A549 (cell line): ENCODE measurements at regions not wholly inside any gene's neighbourhood (a gene's known extent, or its start where the extent isn't known, plus 50 kb on each side); places are given as distances from the start of the nearest gene placed in this dataset.

Experiments
- ATAC-seq, 2 experiments: fragments of 200-7000 bp in 1 of 2; fragments of >200 bp in 1 of 2; cut with Nextera tagmentation in 1 of 2; cut with Tn5 transposase in 1 of 2; 3 replicates each; pipeline versions ENCODE4 v1.8.0 to v1.9.1; 2018 to 2020; ENCODE audit warnings: mild to moderate bottlenecking in 1 of 2, moderate library complexity in 1 of 2
- CTCF ChIA-PET: fragments of 300-600 bp; sonication (Branson Sonifier 250); formaldehyde crosslinking; extraction: SDS; loops from one replicate; lab custom pipeline; 2021; ENCODE audit warnings: antibody characterized with exemption, inconsistent platforms; lab: Yijun Ruan, JAX
- POLR2A ChIA-PET: fragments of 350-600 bp; formaldehyde crosslinking; extraction: SDS; loops from one replicate; lab custom pipeline; 2021; ENCODE audit warnings: antibody characterized with exemption, inconsistent platforms; lab: Yijun Ruan, JAX
- DNase-seq, 2 experiments: peaks; one replicate each; pipeline versions ENCODE4 v3.0.0 to v3.0.0-alpha.2; 2011 to 2016; ENCODE audit warnings: low read depth in 1 of 2, low spot score in 1 of 2
- FAIRE-seq: peaks from 2 replicates; lab custom pipeline; 2011; peaks lifted over from hg19 to GRCh38; lab: Jason Lieb, UNC
- H3K27ac ChIP-seq, 2 experiments: fragments of >200 bp; sonication (Bioruptor Twin); formaldehyde crosslinking; 3 replicates each; pipeline ENCODE4 v1.5.1; 2016 to 2017
- H3K4me1 ChIP-seq: fragments of >200 bp; sonication (Bioruptor Twin); formaldehyde crosslinking; 3 replicates; pipeline ENCODE4 v1.6.1; 2016
- H3K4me2 ChIP-seq: fragments of >200 bp; sonication (Bioruptor Twin); formaldehyde crosslinking; 3 replicates; pipeline ENCODE4 v1.6.1; 2016
- H3K4me3 ChIP-seq: fragments of >200 bp; sonication (Bioruptor Twin); formaldehyde crosslinking; 3 replicates; pipeline ENCODE4 v1.5.1; 2016
- H3K9me3 ChIP-seq: fragments of >200 bp; sonication (Bioruptor Twin); formaldehyde crosslinking; 3 replicates; pipeline ENCODE4 v1.6.1; 2016
- BCL3 ChIP-seq: fragments of >200 bp; sonication (Bioruptor Twin); formaldehyde crosslinking; IDR thresholded peaks from 3 replicates; pipeline ENCODE4 v1.6.1; 2016
- BHLHE40 ChIP-seq: IDR thresholded peaks from 2 replicates; pipeline ENCODE4 v1.6.1; 2012; ENCODE audit warnings: low read depth, low read length, inconsistent platforms
- CEBPB ChIP-seq, 2 experiments: fragments of >200 bp in 1 of 2; sonication (Bioruptor Twin) in 1 of 2; formaldehyde crosslinking in 1 of 2; IDR thresholded peaks; 2 replicates each; pipeline ENCODE4 v1.6.1; 2012 to 2016
- EHMT2 ChIP-seq: fragments of 200-600 bp; sonication (generic); IDR thresholded peaks from 2 replicates; pipeline ENCODE4 v1.6.1; 2016; ENCODE audit warnings: antibody characterized with exemption, low read depth, mild to moderate bottlenecking, moderate library complexity
- EP300 ChIP-seq, 2 experiments: fragments of >200 bp; sonication (Bioruptor Twin); formaldehyde crosslinking; IDR thresholded peaks; 2 replicates in 1 of 2; 3 replicates in 1 of 2; pipeline ENCODE4 v1.6.1; 2016 to 2017
- ESRRA ChIP-seq: fragments of 150-350 bp; IDR thresholded peaks from 2 replicates; pipeline ENCODE4 v1.6.1; 2014; ENCODE audit warnings: mild to moderate bottlenecking, low read length, borderline replicate concordance
- FOSB ChIP-seq: fragments of 250-450 bp; sonication (Bioruptor Pico); IDR thresholded peaks from 2 replicates; pipeline ENCODE4 v1.5.0; 2020; ENCODE audit warnings: mild to moderate bottlenecking, moderate library complexity
- GATA3 ChIP-seq: IDR thresholded peaks from 2 replicates; pipeline ENCODE4 v1.6.1; 2012; ENCODE audit warnings: borderline replicate concordance
- HDAC2 ChIP-seq: fragments of 200-600 bp; sonication (generic); IDR thresholded peaks from 2 replicates; pipeline ENCODE4 v1.6.1; 2016
- HEYL ChIP-seq: fragments of 250-450 bp; sonication (Bioruptor Pico); IDR thresholded peaks from 2 replicates; pipeline ENCODE4 v1.8.0; 2021; ENCODE audit warnings: mild to moderate bottlenecking, moderate library complexity
- HMGXB4 ChIP-seq: fragments of 250-450 bp; sonication (Bioruptor Pico); IDR thresholded peaks from 2 replicates; pipeline ENCODE4 v1.5.0; 2021; ENCODE audit warnings: mild to moderate bottlenecking, moderate library complexity, borderline replicate concordance
- HOXA7 ChIP-seq: fragments of 250-450 bp; sonication (Bioruptor Pico); IDR thresholded peaks from 2 replicates; pipeline ENCODE4 v1.5.0; 2020; ENCODE audit warnings: mild to moderate bottlenecking, moderate library complexity
- JUNB ChIP-seq: fragments of >200 bp; sonication (Bioruptor Twin); formaldehyde crosslinking; IDR thresholded peaks from 2 replicates; pipeline ENCODE4 v1.6.1; 2016
- KDM1A ChIP-seq: fragments of 200-600 bp; sonication (generic); IDR thresholded peaks from 2 replicates; pipeline ENCODE4 v1.6.1; 2016; ENCODE audit warnings: low read depth, mild to moderate bottlenecking
- MAFK ChIP-seq: fragments of 450-650 bp; IDR thresholded peaks from 2 replicates; pipeline ENCODE4 v1.6.1; 2014; ENCODE audit not compliant: partially characterized antibody
- MAZ ChIP-seq: fragments of 150-350 bp; IDR thresholded peaks from 2 replicates; pipeline ENCODE4 v1.6.1; 2014; ENCODE audit warnings: antibody characterized with exemption, low read depth, low read length, borderline replicate concordance
- PHF8 ChIP-seq: fragments of 200-600 bp; sonication (generic); IDR thresholded peaks from 2 replicates; pipeline ENCODE4 v1.6.1; 2016; ENCODE audit warnings: low read depth, mild to moderate bottlenecking, antibody characterized with exemption, moderate library complexity, borderline replicate concordance
- RARB ChIP-seq: fragments of 250-450 bp; sonication (Bioruptor Pico); IDR thresholded peaks from 2 replicates; pipeline ENCODE4 v1.8.0; 2021; ENCODE audit warnings: mild to moderate bottlenecking, moderate library complexity
- RNF2 ChIP-seq: fragments of 200-600 bp; sonication (generic); IDR thresholded peaks from 2 replicates; pipeline ENCODE4 v1.6.1; 2016; ENCODE audit warnings: low read depth, mild to moderate bottlenecking, antibody characterized with exemption, moderate library complexity, borderline replicate concordance
- SMC3 ChIP-seq: fragments of >200 bp; sonication (Bioruptor Twin); formaldehyde crosslinking; IDR thresholded peaks from 3 replicates; pipeline ENCODE4 v1.6.1; 2018; ENCODE audit warnings: inconsistent platforms
- USF2 ChIP-seq: fragments of 450-650 bp; IDR thresholded peaks from 2 replicates; pipeline ENCODE4 v1.6.1; 2014; ENCODE audit warnings: antibody characterized with exemption
- ZC3H11A ChIP-seq: fragments of 450-650 bp; IDR thresholded peaks from 2 replicates; pipeline ENCODE4 v1.6.1; 2014; ENCODE audit warnings: antibody characterized with exemption, mild to moderate bottlenecking
- ZNF302 ChIP-seq: fragments of 250-450 bp; sonication (Bioruptor Pico); IDR thresholded peaks from 2 replicates; pipeline ENCODE4 v1.9.0; 2021; ENCODE audit warnings: inconsistent platforms, mild to moderate bottlenecking, moderate library complexity
- ZSCAN20 ChIP-seq: fragments of 250-450 bp; sonication (Bioruptor Pico); IDR thresholded peaks from 2 replicates; pipeline ENCODE4 v1.8.0; 2022; ENCODE audit warnings: mild to moderate bottlenecking, moderate library complexity
- WGBS: methylation state at CpG from one replicate; pipeline ENCODE4 v1.1.6; 2017; ENCODE audit errors: missing lambda C conversion rate; 5-methylcytosine and 5-hydroxymethylcytosine counted together

GRCh38 chr16:79765901-79766394, 165.4 kb upstream of the MAF start:
- TF ChIP-seq SMC3 = no peak
- TF ChIP-seq RARB (CRISPR knock-in tag) = no peak
- TF ChIP-seq KDM1A = no peak
- TF ChIP-seq GATA3 = no peak
- no peak for TF ChIP-seq PHF8
- no peak for TF ChIP-seq HDAC2
- TF ChIP-seq ZC3H11A = no peak
- no peak for TF ChIP-seq FOSB (CRISPR knock-in tag)
- no peak for TF ChIP-seq MAFK
- ChIA-PET POLR2A (no interaction called here), CTCF (no interaction called here)
- 0 out of 3 replicates have a peak, but pooled peaks cover 4% of the 10 kb centered on the region for H3K4me1 ChIP-seq
- DNase-seq = no peak
- H3K4me2 ChIP-seq = no peak overlapping the region
- no peak for FAIRE-seq
- ATAC-seq = no peak
- no peak overlapping the region for H3K27ac ChIP-seq
- H3K4me3 ChIP-seq = no peak overlapping the region
- H3K9me3 ChIP-seq = no peaks in the 10 kb centered on the region
- 60% methylated on average over 2 of the region's 2 CpGs for WGBS

- H3K4me1 ChIP-seq = 0 out of 3 replicates have a peak, but pooled peaks cover 4% of the 10 kb centered on the region
- H3K4me3 ChIP-seq = no peak overlapping the region
- no peaks in the 10 kb centered on the region for H3K9me3 ChIP-seq
- ChIA-PET CTCF (no interaction called here), POLR2A (no interaction called here)
- DNase-seq (no peak), FAIRE-seq (no peak), ATAC-seq (no peak)
- no peak for TF ChIP-seq ESRRA
- no peak for TF ChIP-seq CEBPB (IDR thresholded peaks at IDR 0.05)
- TF ChIP-seq BCL3 = no peak
- TF ChIP-seq MAZ = no peak
- no peak for TF ChIP-seq HMGXB4 (CRISPR knock-in tag)
- no peak for TF ChIP-seq JUNB
- no peak for TF ChIP-seq ZNF302 (CRISPR knock-in tag)
- no peak for TF ChIP-seq USF2
- TF ChIP-seq RNF2 = no peak
- no peak for TF ChIP-seq EP300 (IDR thresholded peaks at IDR 0.05)
- no peak for TF ChIP-seq HOXA7
- TF ChIP-seq HEYL (CRISPR knock-in tag) = no peak
- TF ChIP-seq GATA3 = no peak
- WGBS = 5% methylated on average over 1 of the region's 1 CpG
- no peak overlapping the region for H3K4me2 ChIP-seq
- H3K27ac ChIP-seq = no peak overlapping the region
Observed at GRCh38 chr16:79765431-79765830, 164.9 kb upstream of the MAF start.

- ChIA-PET CTCF (no interaction called here), POLR2A (no interaction called here)
- no peak overlapping the region for H3K4me3 ChIP-seq
- WGBS = 61% methylated on average over 8 of the region's 8 CpGs
- TF ChIP-seq ZSCAN20 (CRISPR knock-in tag) = no peak
- TF ChIP-seq EHMT2 = no peak
- TF ChIP-seq BHLHE40 = no peak
- no peaks in the 10 kb centered on the region for H3K9me3 ChIP-seq
- H3K4me2 ChIP-seq = no peak overlapping the region
- ATAC-seq (no peak), FAIRE-seq (no peak), DNase-seq (no peak)
- H3K4me1 ChIP-seq = peaks cover 2% of the 10 kb centered on the region; the same call in 1 of the 3 replicates
- no peak overlapping the region for H3K27ac ChIP-seq
Observed at GRCh38 chr16:79764415-79765110, 164.0 kb upstream of the MAF start.
